ENCODE measurements at regions not wholly inside any gene's neighbourhood (a gene's known extent, or its start where the extent isn't known, plus 50 kb on each side); places are given as distances from the start of the nearest gene placed in this dataset.

DNA sequence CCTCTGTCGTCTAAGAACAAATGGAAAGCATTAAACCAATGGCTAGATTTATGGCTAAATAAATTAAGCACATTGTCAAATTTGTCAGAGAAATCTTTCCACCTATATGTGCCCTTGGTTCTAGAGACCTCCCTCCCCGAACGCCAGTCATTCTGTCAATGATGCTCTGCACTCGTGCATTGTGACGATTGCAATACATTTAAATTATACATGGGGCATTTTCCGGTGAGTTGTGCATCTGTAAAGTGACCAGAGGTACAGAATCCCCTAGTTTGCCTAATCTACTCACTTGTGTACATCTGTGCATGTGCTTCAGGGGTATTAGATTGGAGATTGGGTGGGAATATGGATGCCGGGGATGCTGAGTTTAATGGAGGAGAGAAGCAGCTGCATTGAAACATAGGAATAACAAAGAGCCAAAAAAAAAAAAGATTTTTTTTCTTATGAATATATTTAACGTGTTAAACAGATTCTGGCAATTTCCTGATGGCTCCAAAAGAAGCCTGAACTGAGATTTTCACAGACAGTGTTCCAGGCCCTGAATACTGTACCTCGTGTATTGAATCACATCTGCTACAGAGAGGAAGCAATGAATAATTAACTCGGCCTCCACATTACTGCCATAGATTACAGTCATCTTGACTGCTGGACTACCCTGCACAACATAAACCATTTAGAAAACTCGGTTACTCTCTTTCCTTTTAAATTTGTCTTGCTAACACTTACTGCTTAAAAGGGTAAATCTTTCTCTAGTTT, 149.0 kb upstream of the C1orf87 start:
- H4K20me1 ChIP-seq (ENCODE audit: control insufficient read depth, insufficient read depth, insufficient read length), result no peaks in the 10 kb centered on the region
- no peak overlapping the region for H3K27ac ChIP-seq (ENCODE audit: insufficient read length, low read depth, low read length)
- no peaks in the 10 kb centered on the region for H3K27me3 ChIP-seq (ENCODE audit: insufficient read depth, low read length)
- H3K27ac Mint-ChIP-seq, result no peak overlapping the region
- H2BK12ac ChIP-seq (ENCODE audit: insufficient read length, low read depth, low read length), result no peak overlapping the region
- no peaks in the 10 kb centered on the region for H3K23me2 ChIP-seq (ENCODE audit: insufficient read length, low read depth, low read length, poor library complexity, severe bottlenecking)
- no peaks in the 10 kb centered on the region for H3K79me2 ChIP-seq (ENCODE audit: insufficient read depth, low read length)
- H3K56ac ChIP-seq (ENCODE audit: insufficient read length, low read depth, low read length), result no peak overlapping the region
- no peaks in the 10 kb centered on the region for H3K79me1 ChIP-seq (ENCODE audit: insufficient read depth, low read depth, low read length, poor library complexity, severe bottlenecking)
- H2BK15ac ChIP-seq (ENCODE audit: low read depth, low read length), result no peak overlapping the region
- H3K36me3 Mint-ChIP-seq (ENCODE audit: insufficient read depth in 1 of 3, low read depth in 3 of 3), result no peaks in the 10 kb centered on the region
- DNase-seq, result no peak
- no peak overlapping the region for H3K4me2 ChIP-seq (ENCODE audit: insufficient read depth, insufficient read length, low read length)
- no peak overlapping the region for H4K5ac ChIP-seq (ENCODE audit: insufficient read length, low read depth, low read length)
- no peak overlapping the region for H2AFZ ChIP-seq (ENCODE audit: low read length)
- no peak overlapping the region for H3K18ac ChIP-seq (ENCODE audit: insufficient read length, low read depth, low read length)
- H3T11ph ChIP-seq (ENCODE audit: low read length), result no peak overlapping the region
- no peaks in the 10 kb centered on the region for H3K27me3 Mint-ChIP-seq (ENCODE audit: low read depth)
- H3K9me3 Mint-ChIP-seq, result no peaks in the 10 kb centered on the region; a peak in 1 of 5 replicates
- no peak overlapping the region for H2BK5ac ChIP-seq (ENCODE audit: insufficient read length, low read length)
- H3K4me1 ChIP-seq (ENCODE audit: insufficient read depth, low read length), result no peaks in the 10 kb centered on the region
- no peak overlapping the region for H4K91ac ChIP-seq (ENCODE audit: insufficient read length, low read depth, low read length)
- no CpG with 5 or more reads among the region's 11 CpGs for WGBS (ENCODE audit: extremely low coverage, insufficient read length, low lambda C conversion rate)
- H3K23ac ChIP-seq (ENCODE audit: insufficient read length, low read depth, low read length), result no peak overlapping the region
- H2BK120ac ChIP-seq (ENCODE audit: low read depth, low read length, poor library complexity, severe bottlenecking), result no peak overlapping the region
- H3K14ac ChIP-seq (ENCODE audit: insufficient read depth, low read length), result no peak overlapping the region
- H3K9ac ChIP-seq (ENCODE audit: extremely low read depth, insufficient read length, low read length), result no peak overlapping the region
- H3K4ac ChIP-seq (ENCODE audit: low read depth, low read length), result no peak overlapping the region
- H2AK5ac ChIP-seq (ENCODE audit: insufficient read length, low read length), result no peak overlapping the region
- no peak overlapping the region for H4K8ac ChIP-seq (replicated peaks; ENCODE audit: insufficient read length, low read depth, low read length)
- no peak overlapping the region for H2BK20ac ChIP-seq (ENCODE audit: low read depth, low read length, poor library complexity, severe bottlenecking)
- H3K4me3 Mint-ChIP-seq, result no peak overlapping the region
- no peaks in the 10 kb centered on the region for H3K9me3 ChIP-seq (ENCODE audit: control insufficient read depth, low read depth, low read length)
- TF ChIP-seq, protein P1, sequence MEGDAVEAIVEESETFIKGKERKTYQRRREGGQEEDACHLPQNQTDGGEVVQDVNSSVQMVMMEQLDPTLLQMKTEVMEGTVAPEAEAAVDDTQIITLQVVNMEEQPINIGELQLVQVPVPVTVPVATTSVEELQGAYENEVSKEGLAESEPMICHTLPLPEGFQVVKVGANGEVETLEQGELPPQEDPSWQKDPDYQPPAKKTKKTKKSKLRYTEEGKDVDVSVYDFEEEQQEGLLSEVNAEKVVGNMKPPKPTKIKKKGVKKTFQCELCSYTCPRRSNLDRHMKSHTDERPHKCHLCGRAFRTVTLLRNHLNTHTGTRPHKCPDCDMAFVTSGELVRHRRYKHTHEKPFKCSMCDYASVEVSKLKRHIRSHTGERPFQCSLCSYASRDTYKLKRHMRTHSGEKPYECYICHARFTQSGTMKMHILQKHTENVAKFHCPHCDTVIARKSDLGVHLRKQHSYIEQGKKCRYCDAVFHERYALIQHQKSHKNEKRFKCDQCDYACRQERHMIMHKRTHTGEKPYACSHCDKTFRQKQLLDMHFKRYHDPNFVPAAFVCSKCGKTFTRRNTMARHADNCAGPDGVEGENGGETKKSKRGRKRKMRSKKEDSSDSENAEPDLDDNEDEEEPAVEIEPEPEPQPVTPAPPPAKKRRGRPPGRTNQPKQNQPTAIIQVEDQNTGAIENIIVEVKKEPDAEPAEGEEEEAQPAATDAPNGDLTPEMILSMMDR (conservative IDR thresholded peaks at IDR 0.05), result no peak
- H3K4me1 Mint-ChIP-seq, result peaks cover 6 to 7% of the 10 kb centered on the region in 2 experiments; a peak in 1 of 4 replicates
